RPMI7951 (cell line): ENCODE measurements at regions not wholly inside any gene's neighbourhood (a gene's known extent, or its start where the extent isn't known, plus 50 kb on each side); places are given as distances from the start of the nearest gene placed in this dataset.
A peak's percentile ranks its signal among the peaks of the same experiment; 100 is the strongest.

ENCODE experiments used
- DNase-seq: peaks from one replicate; pipeline ENCODE4 v3.0.0-alpha.2; 2012; ENCODE audit warnings: low read depth

DNA sequence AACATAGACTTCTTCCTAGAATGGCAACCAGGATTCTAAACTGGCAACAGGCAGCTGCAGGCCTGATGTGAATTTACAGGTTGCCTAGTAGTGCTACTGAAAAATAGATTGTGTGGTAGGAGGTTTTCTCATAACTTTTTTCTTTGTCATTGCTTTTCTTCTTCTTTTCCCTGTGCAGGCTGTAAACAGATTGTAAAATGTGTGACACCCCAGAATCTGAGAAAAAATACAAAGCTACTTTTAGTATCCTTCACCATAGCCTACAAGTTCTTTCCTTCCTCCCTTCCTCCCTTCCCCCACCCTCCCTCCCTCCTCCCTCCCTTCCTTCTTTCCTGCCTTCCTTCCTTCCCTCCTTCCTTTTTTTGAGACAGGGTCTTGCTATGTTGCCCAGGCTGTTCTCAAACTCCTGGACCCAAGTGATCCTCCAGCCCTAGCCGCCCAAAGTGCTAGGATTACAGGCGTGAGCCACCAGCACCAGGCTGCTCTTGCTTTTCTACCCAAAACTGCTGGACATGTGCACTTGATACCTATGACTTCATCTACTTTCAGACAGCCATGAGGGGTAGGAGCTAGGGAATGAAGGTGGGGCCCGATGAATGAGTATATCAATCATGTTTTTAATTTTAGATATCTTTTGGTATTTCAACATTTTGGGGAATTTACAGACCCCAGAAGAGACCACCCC lies 114.2 kb upstream of the EEA1 start:
- DNase-seq, result no peak

DNA sequence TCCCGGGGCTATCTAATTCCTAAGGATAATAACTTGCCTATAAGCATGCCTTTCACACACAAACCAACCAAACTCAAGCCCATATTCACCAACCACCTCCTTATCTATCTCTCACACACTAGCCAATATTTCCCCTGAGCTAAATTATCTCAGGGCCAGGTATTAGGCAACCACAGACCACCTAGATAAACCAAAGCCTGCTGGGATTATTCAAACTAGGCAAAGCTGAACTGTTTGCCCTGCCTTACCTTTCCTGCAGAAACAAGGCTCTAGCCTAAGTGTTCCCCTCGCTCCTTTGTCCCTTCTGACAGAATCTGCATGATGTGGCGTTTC lies 114.7 kb upstream of the EEA1 start:
- no peak for DNase-seq

DNA sequence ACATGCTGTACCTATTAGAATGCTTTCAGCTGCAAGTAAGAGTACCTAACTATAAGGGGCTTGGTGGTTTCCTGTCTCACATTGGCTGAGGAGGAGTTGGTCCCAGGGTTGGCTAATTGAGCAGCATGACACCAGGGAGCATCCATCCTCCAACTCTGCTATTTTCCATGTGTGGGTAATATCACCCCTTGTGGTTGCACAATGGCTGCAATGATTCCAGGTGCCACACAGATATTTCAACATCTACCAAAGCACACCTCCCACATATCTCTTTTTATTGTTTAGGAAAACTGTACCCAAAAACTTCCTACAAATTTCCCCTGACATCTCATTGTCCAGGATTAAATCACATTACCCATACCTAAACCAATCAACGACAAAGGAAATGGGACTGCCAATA lies 118.0 kb upstream of the EEA1 start:
- no peak for DNase-seq

DNA sequence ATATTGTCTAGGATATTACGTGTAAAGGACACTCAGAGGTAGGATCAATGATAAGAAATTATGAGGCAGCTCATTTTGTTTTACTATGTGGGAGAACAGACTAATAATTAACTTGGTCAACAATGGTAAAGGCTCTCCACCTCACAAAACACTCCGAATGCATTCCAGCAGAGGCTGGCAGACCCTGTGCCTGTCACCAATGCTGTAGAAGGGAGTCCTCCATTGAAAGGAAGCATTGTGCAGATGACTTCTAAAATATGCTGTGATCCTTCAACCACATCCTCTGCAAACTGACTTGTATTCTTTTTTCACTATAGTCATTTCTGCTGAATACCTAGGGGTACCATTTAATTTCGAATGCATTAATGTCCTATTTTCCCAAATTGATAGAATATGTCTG lies 119.6 kb upstream of the EEA1 start:
- DNase-seq, result peak; percentile 29

DNA sequence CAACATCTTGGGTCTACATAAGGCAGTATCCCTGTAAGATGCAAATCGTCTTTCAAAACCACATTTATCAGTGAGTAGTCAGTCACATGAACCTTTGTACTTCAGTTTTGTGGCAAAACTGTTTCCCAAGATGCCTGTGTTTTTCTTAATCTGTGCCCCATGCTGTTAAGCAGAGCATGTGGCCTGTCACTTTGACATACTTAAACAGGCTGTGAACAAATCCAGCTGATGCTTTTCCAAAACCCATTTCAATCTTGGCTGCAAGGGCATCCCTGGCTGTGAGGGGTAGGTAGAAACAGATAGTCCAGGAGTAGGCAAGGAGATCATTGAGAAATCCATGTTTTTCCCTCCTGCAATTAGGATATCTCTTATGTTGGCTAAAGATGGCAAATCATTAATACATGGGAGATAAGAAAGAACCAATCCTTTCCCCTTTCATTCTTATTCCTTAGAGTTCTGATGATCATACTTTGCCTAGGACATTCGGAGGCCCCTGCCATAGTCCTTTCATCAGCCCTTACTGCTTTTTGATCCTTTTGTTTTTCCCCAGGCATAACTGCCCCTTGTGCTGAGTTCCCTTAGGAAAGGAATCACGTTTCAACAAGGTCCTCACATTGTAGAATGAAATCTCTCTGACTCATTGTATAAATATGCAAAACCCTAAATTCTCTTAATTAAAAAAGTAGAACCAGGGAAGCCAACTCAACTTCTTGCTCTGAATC lies 121.1 kb upstream of the EEA1 start:
- DNase-seq, result peak; percentile 58

DNA sequence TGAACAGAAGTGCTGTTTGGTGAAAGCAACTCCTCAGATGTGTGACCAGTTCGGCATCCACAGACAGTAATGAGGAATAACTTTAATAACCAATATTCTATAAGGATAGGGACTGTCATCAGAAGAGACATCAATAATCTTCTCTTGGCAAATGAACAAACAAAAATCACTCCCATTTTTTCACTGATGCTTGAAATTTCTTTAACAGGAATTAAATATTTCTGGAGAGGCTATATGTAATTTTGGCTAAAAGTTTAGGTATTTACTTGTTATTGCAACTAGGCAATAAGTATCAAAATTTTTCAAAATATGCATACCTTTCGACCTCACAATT lies 121.6 kb upstream of the EEA1 start:
- no peak for DNase-seq

DNA sequence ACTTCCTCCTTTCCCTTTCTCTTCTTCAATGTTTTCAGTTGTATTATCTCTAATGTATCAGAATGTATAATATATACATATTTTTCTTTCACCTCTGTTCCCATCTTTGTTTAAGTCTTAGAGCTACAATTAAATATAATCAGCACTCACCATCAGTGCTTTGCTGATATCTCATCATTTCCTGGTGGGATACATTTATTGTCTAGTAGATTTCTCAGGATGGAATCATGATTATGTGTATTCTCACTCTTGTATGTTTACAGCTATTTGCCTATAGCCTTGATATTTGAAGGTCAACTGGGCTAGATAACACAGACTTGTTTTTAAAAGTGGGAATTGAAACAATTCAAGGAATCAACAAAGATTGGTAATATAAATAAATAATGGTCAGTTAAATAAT lies 124.9 kb upstream of the EEA1 start:
- no peak for DNase-seq

DNA sequence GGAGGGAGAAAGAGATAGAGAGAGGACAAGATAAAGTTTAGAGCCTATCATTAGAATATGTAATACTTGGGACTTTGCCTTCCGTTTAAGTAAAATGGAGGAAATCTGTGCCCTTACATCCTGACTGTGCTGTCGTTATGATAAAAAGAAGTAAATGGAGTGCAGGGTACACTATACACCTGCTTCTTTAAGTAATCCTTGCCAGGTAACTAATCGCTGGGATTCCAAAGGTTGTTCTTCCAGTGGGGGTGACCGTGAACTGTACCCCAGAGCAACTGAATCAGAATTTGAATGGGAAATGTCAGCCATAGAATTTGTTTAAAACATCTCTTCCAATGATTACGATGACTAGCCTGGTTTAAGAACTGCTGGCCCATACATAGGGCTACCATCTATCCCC lies 126.1 kb upstream of the EEA1 start:
- no peak for DNase-seq

DNA sequence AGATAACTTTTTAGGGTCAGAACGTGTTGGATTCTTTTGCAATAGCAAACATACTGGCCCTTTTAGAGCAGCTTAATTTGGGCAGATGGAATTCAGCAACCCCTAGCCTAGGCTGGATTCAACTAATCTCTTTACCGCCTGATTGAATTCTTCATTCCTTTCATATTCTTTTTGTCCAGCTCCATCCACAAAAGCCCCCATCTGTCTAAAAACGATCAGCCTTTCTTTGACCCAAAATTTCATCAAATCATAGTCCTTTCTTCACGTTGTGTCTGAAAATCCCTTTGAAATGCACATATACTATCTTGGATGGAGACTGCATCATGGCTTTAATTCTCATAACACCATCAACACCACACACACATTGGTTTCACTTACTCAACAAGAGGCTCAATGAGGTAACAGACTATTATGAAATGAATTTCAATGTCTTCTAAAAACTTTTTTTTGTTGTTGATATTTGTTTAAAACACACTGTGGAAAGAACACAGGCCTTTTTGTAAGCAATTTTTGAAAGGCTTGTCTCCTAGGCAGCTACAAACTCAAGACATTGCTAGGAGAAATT lies 128.0 kb upstream of the EEA1 start:
- DNase-seq, result no peak

DNA sequence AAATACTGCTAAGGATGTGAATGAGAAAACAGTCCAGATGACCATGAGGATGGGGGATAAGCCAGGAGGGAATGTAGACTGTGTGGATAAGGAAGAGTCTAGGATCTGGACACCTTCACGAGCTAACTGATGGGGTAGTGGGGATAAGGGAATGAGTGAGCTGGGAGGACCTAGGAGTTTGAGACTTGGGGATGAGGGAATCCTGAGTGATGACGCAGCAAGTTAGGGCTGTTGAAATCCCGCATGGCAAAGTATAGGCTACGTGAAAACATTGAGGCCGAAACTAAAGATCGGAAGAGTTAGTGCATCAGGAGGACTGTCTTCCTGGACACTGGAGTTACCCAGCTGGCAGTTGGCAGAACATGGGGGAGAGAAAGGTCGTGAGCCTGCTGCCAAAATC lies 129.2 kb upstream of the EEA1 start:
- DNase-seq, result no peak

DNA sequence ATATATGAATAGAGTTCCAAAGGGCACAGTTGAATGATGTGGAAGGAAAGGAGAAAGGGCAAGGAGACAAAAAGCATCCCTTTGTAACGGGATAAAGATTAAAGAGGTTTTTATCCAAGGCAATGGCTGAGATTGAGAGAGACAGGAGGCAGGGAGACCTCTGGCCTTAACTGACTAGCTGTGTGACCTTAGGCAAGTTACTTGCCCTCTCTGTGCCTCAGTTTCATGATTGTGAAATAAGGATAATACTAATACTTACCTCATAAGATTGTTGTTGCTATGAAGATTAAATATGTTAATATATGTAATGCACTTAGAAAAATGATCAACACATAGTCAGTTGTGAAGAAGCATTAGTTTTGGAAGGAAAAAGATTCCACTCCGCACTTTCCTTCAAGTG lies 130.2 kb upstream of the EEA1 start:
- DNase-seq, result no peak

DNA sequence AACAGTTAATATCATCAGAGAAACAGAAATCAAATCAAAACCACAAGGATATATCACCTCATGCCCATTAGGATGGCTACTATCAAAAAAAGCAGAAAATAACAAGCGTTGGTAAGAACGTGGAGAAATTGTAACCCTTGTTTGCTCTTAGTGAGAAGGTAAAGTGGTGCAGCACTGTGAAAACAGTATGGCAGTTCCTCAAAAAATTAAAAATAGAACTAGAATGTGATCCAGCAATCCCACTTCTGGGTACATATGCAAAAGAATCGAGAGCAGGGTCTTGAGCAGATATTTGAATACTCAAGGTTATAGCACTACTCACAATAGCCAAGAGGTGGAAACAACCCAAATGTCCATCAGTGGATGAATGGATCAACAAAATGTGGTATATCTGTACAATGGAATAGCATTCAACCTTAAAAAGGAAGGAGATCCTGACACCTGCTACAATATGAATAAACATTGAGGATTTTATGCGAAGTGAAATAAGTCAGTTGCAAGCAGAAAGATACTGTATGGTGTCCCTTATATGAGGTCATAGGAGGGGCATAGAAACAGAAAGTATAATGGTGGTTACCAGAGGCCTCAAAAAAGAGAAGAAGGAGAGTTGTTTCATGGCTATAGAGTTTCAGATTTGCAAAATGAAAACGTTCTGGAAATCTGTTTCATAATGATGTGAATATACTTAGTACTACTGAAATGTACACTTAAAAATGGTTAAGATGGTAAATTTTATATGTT lies 131.0 kb upstream of the EEA1 start:
- DNase-seq, result no peak

DNA sequence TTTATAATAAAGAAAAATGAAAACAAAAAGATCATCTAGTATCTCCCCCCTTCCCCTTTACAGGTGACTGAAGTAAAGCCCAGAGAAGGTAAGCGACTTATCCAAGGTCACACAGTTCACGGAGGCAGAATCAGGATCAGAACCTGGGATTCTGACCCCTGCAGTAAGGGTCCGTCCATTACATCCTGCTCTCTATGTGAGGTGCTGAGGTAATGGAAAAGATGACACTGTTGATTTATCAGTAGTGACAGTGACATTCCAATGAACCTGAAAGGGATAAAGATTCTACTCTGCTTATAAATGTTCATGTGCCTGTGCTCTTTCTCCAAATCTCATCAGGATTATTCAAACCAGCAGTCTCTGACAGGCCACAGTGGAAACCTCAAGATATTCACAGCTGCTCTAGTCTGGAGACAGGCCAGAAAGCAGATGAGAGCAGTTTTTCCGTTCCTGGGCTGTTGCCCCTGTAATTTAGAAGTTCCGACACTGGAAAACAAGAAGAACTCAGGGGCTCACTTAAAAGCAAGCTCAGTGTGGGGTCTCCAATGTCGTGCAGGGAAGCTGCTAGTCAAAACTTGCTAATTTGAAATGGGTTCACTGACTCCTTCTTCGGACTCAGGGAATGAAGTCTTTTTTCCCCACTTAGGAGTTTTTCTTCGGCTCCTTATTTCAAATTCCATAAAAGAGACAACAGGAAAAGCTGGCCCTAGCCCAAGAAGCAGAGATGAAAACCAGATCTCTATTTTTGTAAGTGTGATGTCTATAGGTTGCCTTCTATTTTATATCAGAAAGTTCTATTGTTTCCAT lies 131.8 kb upstream of the EEA1 start:
- DNase-seq, result peak; percentile 35

DNA sequence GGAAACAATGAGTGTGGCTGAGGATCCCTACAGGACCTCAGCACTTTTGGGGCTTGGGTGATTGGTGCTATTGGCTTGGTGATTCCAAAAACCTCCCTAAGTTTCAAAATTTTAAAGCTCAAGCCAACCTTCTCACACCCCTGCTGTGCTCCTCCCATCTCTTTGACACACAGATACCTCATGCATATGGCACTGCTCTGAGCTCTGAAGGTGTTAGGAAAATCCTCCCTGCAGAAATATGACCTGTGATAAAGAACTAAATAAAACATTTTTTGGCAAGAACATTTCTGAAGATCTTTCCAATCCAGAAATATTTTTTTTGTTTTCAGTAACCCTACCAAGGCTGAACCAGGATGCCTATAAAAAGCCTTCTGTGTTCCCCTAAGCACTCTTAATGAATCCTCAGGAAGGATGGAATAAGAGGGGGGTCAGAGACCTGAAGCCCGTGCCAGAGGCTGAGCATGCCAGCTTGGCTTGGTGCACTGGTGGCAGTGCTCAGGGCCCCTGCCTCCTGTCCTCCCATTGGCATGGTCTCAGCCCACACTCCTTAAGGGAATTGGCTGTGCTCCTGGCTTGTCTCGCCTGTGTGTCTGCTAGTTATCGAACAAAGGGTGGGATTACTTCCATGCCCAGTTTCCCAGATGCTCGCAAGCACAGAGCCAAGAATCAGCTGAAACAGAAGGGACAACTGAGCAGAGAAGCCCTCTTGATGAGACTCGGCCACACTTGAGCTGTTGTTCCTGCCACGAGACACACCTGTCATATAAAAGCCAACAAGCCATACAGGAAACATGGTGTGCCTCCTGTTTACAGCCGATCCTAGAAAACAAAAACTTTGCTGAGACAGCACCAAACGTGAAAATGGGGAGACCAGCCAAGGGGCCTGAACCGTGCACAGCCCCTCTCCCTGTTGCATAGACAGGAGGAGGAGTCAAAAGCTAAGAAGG lies 132.7 kb upstream of the EEA1 start:
- DNase-seq, result no peak

DNA sequence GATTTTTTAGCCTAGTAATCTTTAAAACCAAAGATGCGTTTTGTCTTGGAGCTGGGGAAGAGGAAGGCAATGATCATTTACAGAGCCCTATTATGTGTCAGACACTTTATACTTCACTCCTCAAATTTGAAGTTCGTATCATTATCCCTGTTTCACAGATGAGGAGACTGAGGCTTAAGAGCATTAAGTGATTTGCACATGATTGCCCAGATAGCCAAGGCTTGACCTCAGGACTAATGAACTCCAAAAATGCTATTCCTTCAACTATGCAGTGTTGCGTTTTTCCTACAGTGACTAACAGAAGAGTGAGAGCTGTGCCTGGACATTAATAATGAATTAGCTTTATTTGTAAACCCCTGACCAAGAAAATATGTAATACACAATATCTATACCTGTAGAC lies 136.8 kb upstream of the EEA1 start:
- DNase-seq, result no peak

DNA sequence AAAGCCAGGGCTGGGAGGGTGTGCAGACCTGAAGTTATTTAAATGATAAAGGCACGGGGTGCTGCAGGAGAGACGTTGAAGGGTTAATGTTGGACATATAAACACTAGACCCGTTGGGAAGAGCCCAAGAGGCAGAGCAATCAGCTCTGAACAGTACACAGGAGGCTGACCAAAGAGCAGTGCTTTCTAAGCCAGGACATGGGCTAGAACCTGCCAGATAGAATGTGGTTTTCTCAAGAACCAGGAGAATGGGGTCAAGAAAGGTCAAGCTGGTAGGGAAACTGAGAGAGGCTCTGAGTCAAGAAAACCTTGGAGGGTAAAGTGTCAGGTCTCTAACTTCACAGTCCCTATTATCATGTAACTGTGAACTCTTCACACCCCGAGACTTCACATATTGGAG lies 143.2 kb upstream of the EEA1 start:
- no peak for DNase-seq

DNA sequence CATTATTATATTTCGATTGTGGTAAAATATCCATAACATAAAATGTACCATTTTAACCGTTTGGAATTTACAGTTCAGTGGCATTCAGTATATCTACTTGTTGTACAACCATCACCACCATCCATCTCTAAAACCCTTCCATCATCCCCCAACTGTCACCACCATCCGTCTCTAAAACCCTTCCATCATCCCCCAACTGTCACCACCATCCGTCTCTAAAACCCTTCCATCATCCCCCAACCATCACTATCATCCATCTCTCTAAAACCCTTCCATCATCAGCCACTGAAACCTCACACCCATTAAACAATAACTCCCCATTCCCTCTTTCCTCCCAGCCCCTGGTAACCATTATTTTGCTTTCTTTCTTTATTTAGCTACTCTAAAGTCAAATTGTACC lies 144.2 kb upstream of the EEA1 start:
- no peak for DNase-seq

DNA sequence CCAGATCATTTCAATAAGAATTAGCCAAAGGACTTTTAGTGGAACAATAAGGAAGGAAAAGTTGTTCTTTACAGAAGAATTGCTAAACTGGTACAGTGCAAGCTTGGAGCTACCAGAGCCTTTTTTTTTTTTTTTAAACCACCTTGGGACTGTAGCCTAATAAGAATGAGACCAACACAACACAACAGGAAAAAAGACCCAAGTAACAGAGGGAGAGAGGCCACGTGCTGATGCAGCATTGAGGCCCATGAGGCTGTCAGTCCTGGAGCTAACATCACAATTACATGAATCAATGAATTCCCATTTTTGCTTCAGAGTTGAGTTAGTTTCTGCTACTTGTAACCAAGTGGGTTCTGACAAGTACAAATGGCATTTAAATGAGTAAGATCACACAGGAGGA lies 149.0 kb upstream of the EEA1 start:
- DNase-seq, result no peak

DNA sequence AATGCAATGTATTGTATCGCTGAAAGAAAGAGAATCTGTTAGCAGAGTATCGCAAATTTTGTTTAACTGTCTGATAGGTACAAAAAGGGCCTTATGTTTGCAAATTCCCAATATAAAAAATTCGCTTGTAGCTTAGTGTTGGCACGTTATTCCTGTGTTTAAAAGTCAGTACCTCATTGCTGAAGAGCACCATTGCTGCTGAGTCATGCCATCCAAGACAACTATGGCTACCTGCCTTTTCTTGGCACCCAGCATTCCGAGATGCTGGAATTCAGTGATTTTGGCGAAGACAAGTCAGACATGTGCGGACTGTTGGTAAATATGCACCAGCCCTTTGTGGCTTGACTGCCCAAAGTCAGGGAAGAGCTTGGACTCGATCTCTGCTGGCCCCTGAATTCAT lies 149.5 kb upstream of the EEA1 start:
- no peak for DNase-seq

DNA sequence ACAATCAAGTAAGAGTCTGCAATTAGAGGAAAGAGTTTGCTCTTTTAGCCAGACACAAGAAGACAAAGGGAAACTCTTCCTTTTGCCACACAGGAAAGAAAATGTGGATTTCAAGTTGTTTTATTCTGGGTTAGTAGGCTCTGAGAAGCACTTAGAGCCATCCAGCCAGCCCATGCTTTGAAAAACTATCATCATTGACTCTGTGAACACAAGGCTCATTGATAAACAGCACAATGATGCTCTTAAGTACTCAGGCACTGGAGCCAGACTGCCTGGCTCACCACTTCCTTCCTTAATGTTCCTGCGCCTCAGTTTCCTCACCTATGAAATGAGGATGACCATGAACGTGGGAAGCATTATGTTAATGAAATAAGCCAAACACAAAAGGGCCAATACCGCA lies 150.2 kb upstream of the EEA1 start:
- peak; percentile 34 for DNase-seq

DNA sequence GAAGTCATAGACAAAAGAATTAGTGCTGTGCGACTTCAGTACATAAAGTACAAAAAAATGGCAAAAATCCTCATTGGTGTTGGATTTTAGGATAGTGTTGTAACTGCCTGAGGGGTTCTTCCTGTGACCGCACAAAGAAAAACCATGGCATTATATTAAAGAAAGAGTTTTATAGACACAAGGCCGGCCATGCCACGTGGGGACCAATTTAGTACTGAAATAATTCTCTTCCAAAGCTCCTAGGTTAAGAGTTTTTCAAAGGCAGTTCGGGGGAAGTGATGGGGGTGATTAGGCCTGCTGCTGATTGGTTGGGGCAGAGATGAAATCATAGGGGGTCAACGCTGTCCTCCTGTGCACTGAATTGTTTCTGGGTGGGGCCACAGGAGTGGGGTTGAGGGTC lies 150.9 kb upstream of the EEA1 start:
- no peak for DNase-seq
